Brain microvascular endothelial cell (primary cell): ENCODE measurements at regions not wholly inside any gene's neighbourhood (a gene's known extent, or its start where the extent isn't known, plus 50 kb on each side); places are given as distances from the start of the nearest gene placed in this dataset.

Source experiments
- DNase-seq: peaks from one replicate; pipeline ENCODE4 v3.0.0-alpha.2; 2020
- H3K27ac ChIP-seq: fragments of 250-450 bp; sonication (Bioruptor Pico); 2 replicates; pipeline ENCODE4 v1.5.1; 2020; ENCODE audit warnings: mild to moderate bottlenecking, moderate library complexity
- H3K27me3 ChIP-seq: fragments of 250-450 bp; sonication (Bioruptor Pico); replicated peaks from 2 replicates; pipeline ENCODE4 v1.5.1; 2020; ENCODE audit warnings: mild to moderate bottlenecking
- H3K36me3 ChIP-seq: fragments of 250-450 bp; sonication (Bioruptor Pico); replicated peaks from 2 replicates; pipeline ENCODE4 v1.5.1; 2020; ENCODE audit warnings: mild to moderate bottlenecking
- H3K4me3 ChIP-seq: 2 replicates; pipeline ENCODE4 v1.5.1; 2011; ENCODE audit warnings: low read depth, mild to moderate bottlenecking, control low read depth, low read length, moderate library complexity
- CTCF ChIP-seq: IDR thresholded peaks from 2 replicates; pipeline ENCODE4 v1.5.1; 2011; ENCODE audit warnings: low read depth, mild to moderate bottlenecking, moderate library complexity, low read length, control low read depth, inconsistent platforms; ENCODE audit errors: missing control alignments
- in situ Hi-C: cut with HindIII; loops from 2 replicates; pipeline ENCODE4 v1.10.0; 2017; ENCODE audit warnings: low sequenced_read_pairs, low pct_ligation_motif_present

GRCh38 chr6:125469915-125470314 is 168.1 kb upstream of the HDDC2 start:
- TF ChIP-seq CTCF, result no peak
- H3K27me3 ChIP-seq, result no peaks in the 10 kb centered on the region

GRCh38 chr6:125471667-125472066 is 169.9 kb upstream of the HDDC2 start:
- no peak overlapping the region for H3K4me3 ChIP-seq
- no peaks in the 10 kb centered on the region for H3K36me3 ChIP-seq
- in situ Hi-C loops, result no loop called here
- no peak overlapping the region for H3K27ac ChIP-seq
- H3K27me3 ChIP-seq, result no peaks in the 10 kb centered on the region
- no peak for TF ChIP-seq CTCF
- DNase-seq, result no peak

More at GRCh38 chr6:125469915-125470314, 168.1 kb upstream of the HDDC2 start:
- DNase-seq, result peak; percentile 51
- H3K4me3 ChIP-seq, result no peak overlapping the region
- in situ Hi-C loops, result no loop called here
- no peaks in the 10 kb centered on the region for H3K36me3 ChIP-seq
- H3K27ac ChIP-seq, result no peak overlapping the region

- Histone ChIP-seq H3K36me3 (no peaks in the 10 kb centered on the region), H3K27me3 (no peaks in the 10 kb centered on the region), H3K27ac (no peak overlapping the region), H3K4me3 (no peak overlapping the region)
- DNase-seq, result no peak
- in situ Hi-C loops, result no loop called here
- no peak for TF ChIP-seq CTCF
These were observed 172.3 kb upstream of the HDDC2 start for GRCh38 chr6:125474061-125474460.

- peak; percentile 39 for DNase-seq
- peak overlapping the region; percentile 83 for H3K27ac ChIP-seq
- TF ChIP-seq CTCF, result no peak
- no peaks in the 10 kb centered on the region for H3K36me3 ChIP-seq
- H3K4me3 ChIP-seq, result no peak overlapping the region
- in situ Hi-C loops, result no loop called here
- H3K27me3 ChIP-seq, result no peaks in the 10 kb centered on the region
These were observed 175.4 kb upstream of the HDDC2 start for GRCh38 chr6:125477156-125477555.

- H3K27ac ChIP-seq, result peak overlapping the region; percentile 83
- in situ Hi-C loops, result no loop called here
- DNase-seq, result peak; percentile 53
- H3K4me3 ChIP-seq, result no peak overlapping the region
- no peaks in the 10 kb centered on the region for H3K27me3 ChIP-seq
- no peak for TF ChIP-seq CTCF
- no peaks in the 10 kb centered on the region for H3K36me3 ChIP-seq
These were observed 176.1 kb upstream of the HDDC2 start for GRCh38 chr6:125477844-125478243.

- peak overlapping the region; percentile 83 for H3K27ac ChIP-seq
- no peaks in the 10 kb centered on the region for H3K27me3 ChIP-seq
- TF ChIP-seq CTCF, result no peak
- no peaks in the 10 kb centered on the region for H3K36me3 ChIP-seq
- in situ Hi-C loops, result no loop called here
- no peak overlapping the region for H3K4me3 ChIP-seq
- no peak for DNase-seq
These were observed 178.4 kb upstream of the HDDC2 start for GRCh38 chr6:125480146-125480545.
